ENCODE measurements at regions not wholly inside any gene's neighbourhood (a gene's known extent, or its start where the extent isn't known, plus 50 kb on each side); places are given as distances from the start of the nearest gene placed in this dataset.

- DNase-seq, result no peak
Observed at GRCh38 chr21:35328856-35329455, 279.9 kb upstream of the RUNX1 start.

- DNase-seq, result no peak
Observed at GRCh38 chr21:35326677-35327076, 277.6 kb upstream of the RUNX1 start.

GRCh38 chr21:35325953-35326352, 276.9 kb upstream of the RUNX1 start:
- DNase-seq, result no peak

- DNase-seq, result no peak
Observed at GRCh38 chr21:35324372-35325220, 275.5 kb upstream of the RUNX1 start.

- DNase-seq, result no peak
Observed at GRCh38 chr21:35323947-35324346, 274.8 kb upstream of the RUNX1 start.

- DNase-seq, result no peak
Observed at GRCh38 chr21:35321322-35322200, 272.5 kb upstream of the RUNX1 start.

GRCh38 chr21:35319684-35320283, 270.7 kb upstream of the RUNX1 start:
- DNase-seq, result no peak

GRCh38 chr21:35316933-35317332, 267.8 kb upstream of the RUNX1 start:
- DNase-seq, result peak in 1 of 2 donors; percentile 27

- no peak for DNase-seq
Observed at GRCh38 chr21:35316456-35316855, 267.4 kb upstream of the RUNX1 start.

GRCh38 chr21:35314857-35315582, 265.9 kb upstream of the RUNX1 start:
- DNase-seq, result no peak

- no peak for DNase-seq
Observed at GRCh38 chr21:35311985-35312384, 262.9 kb upstream of the RUNX1 start.

GRCh38 chr21:35309316-35309715, 260.2 kb upstream of the RUNX1 start:
- no peak for DNase-seq

- no peak for DNase-seq
Observed at GRCh38 chr21:35303085-35303484, 254.0 kb upstream of the RUNX1 start.

GRCh38 chr21:35298757-35299156, 249.7 kb upstream of the RUNX1 start:
- DNase-seq, result peak; percentile 69 to 83

- no peak for DNase-seq
Observed at GRCh38 chr21:35297665-35298064, 248.6 kb upstream of the RUNX1 start.

GRCh38 chr21:35294231-35294898, 245.3 kb upstream of the RUNX1 start:
- DNase-seq, result no peak

- DNase-seq, result peak in 1 of 2 donors; percentile 39
Observed at GRCh38 chr21:35291973-35292627, 243.0 kb upstream of the RUNX1 start.

GRCh38 chr21:35291034-35291433, 241.9 kb upstream of the RUNX1 start:
- no peak for DNase-seq

- no peak for DNase-seq
Observed at GRCh38 chr21:35288238-35288637, 239.1 kb upstream of the RUNX1 start.

- DNase-seq, result no peak
Observed at GRCh38 chr21:35284199-35284598, 235.1 kb upstream of the RUNX1 start.

- no peak for DNase-seq
Observed at GRCh38 chr21:35282944-35283343, 233.8 kb upstream of the RUNX1 start.

Measured in inflammatory macrophage treated with lipopolysaccharide for 1 hour (primary cell).